Stimulated activated CD8-positive, alpha-beta memory T cell treated with anti-CD3 and anti-CD28 coated beads, Interleukin-4, amount 100 ng/mL, for 24 hours (primary cell): ENCODE measurements at regions not wholly inside any gene's neighbourhood (a gene's known extent, or its start where the extent isn't known, plus 50 kb on each side); places are given as distances from the start of the nearest gene placed in this dataset.

Source experiments
- DNase-seq: peaks from one replicate; pipeline ENCODE4 v3.0.0-alpha.2; 2020; ENCODE audit warnings: low read depth

GRCh38 chr3:118435851-118436350, 598.7 kb downstream of the IGSF11 start:
- DNase-seq, result no peak

- no peak for DNase-seq
These were observed 597.9 kb downstream of the IGSF11 start for GRCh38 chr3:118436697-118437262.

DNA sequence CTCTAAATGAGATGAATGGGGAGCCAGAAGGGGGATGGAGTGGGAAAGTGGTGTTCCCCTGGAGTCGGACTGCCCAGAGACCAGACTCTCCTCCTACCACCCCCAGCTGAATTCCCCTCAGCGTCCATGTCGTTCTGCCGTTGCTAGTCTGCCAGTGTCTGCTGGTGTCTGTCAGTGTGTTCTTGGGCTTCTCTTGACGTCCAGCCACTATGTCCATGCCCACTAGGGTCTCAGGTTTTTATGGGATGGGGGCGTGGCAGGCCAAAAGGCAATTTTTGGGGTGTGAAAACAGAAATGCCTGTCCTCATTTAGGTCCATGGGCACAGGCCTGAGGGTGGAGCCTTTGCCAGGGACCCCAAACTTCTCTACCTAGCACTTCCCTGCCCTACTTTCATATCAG, 589.6 kb downstream of the IGSF11 start:
- DNase-seq, result no peak

DNA sequence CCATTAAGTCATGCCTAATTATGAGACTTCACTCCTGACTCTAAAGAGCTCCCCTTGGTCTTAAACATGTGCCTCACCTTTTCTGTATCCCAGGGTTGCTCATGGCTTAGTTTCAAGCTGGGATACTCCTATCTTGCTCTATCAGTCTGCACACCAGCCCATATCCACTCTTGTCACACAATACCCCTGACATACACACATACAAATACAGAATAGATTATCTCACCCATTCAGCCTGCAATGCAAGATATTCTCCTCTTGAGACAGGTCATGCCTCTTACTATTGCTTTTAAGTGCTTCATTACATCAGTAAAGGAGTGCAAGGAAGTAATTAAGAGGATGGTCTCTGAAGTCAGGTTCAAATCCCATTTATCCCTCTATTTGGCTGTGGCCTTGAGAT, 587.3 kb downstream of the IGSF11 start:
- DNase-seq, result no peak

DNA sequence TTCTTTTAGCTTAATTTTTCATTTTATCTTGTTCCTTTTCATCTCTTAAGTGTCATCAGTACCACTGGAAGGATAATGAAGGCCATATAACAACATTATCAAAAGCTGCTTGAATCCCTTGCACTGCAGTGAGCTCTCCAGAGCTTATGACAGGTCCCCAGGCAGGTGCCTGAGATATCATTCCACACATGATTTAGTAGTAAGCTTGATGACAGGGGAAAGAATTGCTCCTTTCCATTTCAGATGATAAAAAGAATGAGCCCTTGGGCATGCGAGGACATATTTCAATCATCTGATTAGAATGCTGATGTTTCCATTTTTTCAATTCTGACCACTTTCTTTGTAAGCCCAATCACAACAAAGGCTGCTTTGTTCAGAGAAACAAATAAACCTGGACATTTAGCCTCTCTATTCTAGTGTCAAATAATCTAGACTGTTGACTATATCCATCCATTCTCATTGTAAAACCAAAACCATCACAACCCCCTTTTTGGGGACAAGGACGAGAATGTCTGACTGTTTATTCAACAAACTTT, 567.8 kb downstream of the IGSF11 start:
- DNase-seq, result no peak

- no peak for DNase-seq
These were observed 565.8 kb downstream of the IGSF11 start for GRCh38 chr3:118468801-118469200.

- no peak for DNase-seq
These were observed 562.1 kb downstream of the IGSF11 start for GRCh38 chr3:118472586-118472985.

GRCh38 chr3:118473343-118473742, 561.3 kb downstream of the IGSF11 start:
- no peak for DNase-seq

DNA sequence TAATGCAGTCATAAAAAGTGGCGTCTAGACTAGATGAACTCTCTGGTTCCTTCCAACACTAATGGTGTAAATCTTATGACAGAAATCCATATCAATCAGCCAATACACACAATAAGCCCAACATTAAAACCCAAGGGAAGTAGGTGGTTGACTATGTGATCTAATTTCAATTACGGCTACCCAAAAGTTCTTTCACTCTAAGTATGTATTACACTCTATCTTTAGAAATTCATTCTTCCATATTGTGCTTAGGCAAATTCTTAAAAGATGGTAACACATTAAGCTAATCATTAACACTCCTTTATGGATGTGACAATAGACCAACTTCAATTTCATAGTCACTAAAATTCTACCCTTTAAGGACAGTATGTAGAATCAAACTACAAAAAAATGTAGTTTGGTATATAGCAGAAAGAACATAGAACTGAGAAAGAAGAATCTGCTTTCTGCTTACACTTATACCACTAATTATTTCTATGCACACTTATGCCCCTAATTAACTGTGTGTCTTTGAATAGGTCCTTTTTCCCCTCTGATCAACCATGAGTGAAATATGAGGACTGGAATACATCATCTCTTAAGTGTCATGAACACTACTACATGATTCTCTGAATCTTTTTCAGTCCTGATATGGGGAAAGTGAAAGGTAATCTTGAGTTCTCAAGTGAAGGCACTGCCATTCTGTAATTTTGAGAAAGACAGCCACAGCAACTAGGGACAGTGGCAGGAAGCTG, 557.6 kb downstream of the IGSF11 start:
- DNase-seq, result no peak

DNA sequence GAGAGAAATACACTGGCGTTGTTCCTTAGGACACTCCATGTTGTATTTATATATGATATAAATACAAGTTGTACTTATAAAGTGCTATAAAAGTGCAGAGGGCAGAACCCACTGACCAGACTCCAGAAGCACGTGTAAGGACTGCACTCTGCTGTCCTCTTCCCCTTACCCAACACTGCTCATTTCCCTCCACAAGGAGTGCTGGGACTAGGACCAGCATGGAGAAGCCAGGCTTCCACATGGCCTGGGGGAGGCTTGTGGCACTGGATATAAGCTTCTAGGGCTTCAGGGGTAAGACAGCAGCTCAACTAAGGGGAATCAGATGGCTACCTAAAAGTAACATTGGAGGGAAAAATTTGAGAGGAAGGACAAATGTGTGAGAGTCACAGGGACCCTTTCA, 556.9 kb downstream of the IGSF11 start:
- DNase-seq, result no peak

DNA sequence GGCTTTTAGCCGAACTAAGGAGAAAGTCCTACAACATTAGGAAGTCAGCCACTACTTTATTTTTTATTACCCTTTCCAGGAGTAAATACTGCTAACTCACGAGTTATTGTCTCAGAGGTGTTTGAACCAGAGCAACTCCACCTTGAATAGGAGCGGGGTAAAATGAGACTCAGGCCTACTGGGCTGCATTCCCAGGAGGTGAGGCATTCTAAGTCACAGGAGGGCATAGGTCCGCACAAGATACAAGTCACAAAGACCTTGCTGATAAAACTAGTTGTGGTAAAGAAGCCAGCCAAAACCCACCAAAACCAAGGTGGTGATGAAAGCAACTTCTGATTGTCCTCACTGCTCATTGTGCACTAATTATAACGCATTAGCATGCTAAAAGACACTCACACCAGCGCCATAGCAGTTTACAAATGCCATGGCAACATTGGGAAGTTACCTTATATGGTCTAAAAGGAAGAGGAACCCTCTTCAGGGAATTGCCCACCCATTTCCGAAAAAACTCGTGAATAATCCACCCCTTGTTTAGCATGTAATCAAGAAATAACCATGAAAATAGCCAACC, 555.9 kb downstream of the IGSF11 start:
- no peak for DNase-seq

- no peak for DNase-seq
These were observed 555.3 kb downstream of the IGSF11 start for GRCh38 chr3:118479376-118479775.

DNA sequence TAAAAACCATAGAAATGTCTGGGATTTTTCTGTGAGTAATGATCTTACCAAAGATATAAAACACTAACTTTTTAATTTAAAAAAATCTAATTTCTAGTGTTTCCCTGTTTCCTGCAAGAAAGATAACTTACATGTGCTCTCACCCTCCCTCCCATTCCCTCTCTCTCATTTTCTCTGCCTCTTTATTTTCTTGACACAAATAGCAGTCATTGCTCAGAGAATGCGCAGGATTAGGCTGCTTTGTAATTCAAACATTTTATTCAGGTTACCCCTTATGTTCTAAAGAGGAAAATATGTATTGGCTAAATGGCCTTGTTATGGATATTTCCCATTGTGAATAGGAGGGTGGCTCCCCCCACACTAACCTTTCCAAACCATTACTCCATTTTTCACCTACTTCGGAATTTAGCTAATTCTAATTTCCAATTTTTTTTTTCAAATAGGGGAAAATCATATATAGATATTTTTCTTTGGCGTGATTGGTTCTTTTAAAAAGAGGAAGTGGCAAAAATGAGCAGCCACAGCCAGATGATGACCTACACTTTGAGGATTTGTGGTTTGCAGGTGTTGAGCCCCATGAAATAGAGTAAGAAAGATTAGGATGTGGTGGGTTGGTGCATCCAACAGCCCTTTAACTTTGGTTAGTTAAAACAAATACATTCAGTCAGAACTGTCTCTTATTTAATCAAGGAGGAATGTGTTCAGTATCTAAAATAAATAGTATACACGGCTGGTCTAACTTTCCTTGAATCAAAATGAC, 554.4 kb downstream of the IGSF11 start:
- no peak for DNase-seq

GRCh38 chr3:118485693-118486092, 549.0 kb downstream of the IGSF11 start:
- no peak for DNase-seq

- DNase-seq, result no peak
These were observed 546.9 kb downstream of the IGSF11 start for GRCh38 chr3:118487734-118488133.

- no peak for DNase-seq
These were observed 545.9 kb downstream of the IGSF11 start for GRCh38 chr3:118488732-118489131.

- DNase-seq, result no peak
These were observed 539.4 kb downstream of the IGSF11 start for GRCh38 chr3:118495206-118495605.

GRCh38 chr3:118497274-118497673, 537.4 kb downstream of the IGSF11 start:
- DNase-seq, result no peak

GRCh38 chr3:118501152-118501551, 533.5 kb downstream of the IGSF11 start:
- no peak for DNase-seq

GRCh38 chr3:118504906-118505305, 529.7 kb downstream of the IGSF11 start:
- no peak for DNase-seq

DNA sequence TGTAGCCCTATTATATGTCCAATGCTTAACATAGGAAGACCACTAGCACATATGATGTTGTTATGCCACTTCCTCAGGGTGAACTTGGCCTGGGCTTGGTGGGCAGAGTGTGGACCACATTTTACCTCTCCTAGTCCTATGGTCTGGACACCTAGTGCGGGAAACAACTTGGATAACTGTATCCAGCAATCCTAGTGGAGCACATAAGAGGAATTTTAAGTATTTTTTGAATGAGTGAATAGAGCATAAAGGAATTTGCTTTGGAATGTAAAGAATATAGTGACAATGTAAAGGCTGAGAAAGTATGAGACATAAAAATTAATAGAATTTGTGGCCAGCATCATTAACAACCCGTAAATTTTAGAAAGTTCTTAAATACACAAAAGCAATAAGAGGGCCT, 528.9 kb downstream of the IGSF11 start:
- DNase-seq, result no peak

GRCh38 chr3:118511402-118511801, 523.2 kb downstream of the IGSF11 start:
- no peak for DNase-seq

- no peak for DNase-seq
These were observed 522.3 kb downstream of the IGSF11 start for GRCh38 chr3:118512301-118512700.
